ENCODE measurements at regions not wholly inside any gene's neighbourhood (a gene's known extent, or its start where the extent isn't known, plus 50 kb on each side); places are given as distances from the start of the nearest gene placed in this dataset.
"Not testable (repeated sequence)": the region's sequence is repeated elsewhere in the genome, so short reads cannot be mapped to it uniquely, and the experiment has no call there.

GRCh38 chr18:77369644-77370043, 120.0 kb downstream of the GALR1 start:
- DNase-seq (ENCODE audit: low read depth in 4 of 4, low spot score in 1 of 4), result no peak

- DNase-seq (ENCODE audit: low read depth in 4 of 4, low spot score in 1 of 4), result no peak
These were observed 124.2 kb downstream of the GALR1 start for GRCh38 chr18:77373730-77374445.

GRCh38 chr18:77374446-77374805, 124.8 kb downstream of the GALR1 start:
- no peak for DNase-seq (ENCODE audit: low read depth in 4 of 4, low spot score in 1 of 4)

- no peak for DNase-seq (ENCODE audit: low read depth in 4 of 4, low spot score in 1 of 4)
These were observed 126.5 kb downstream of the GALR1 start for GRCh38 chr18:77376043-77376732.

GRCh38 chr18:77376733-77377094, 127.1 kb downstream of the GALR1 start:
- no peak for DNase-seq (ENCODE audit: low read depth in 4 of 4, low spot score in 1 of 4)

GRCh38 chr18:77377813-77378212, 128.2 kb downstream of the GALR1 start:
- no peak for DNase-seq (ENCODE audit: low read depth in 4 of 4, low spot score in 1 of 4)

- no peak for DNase-seq (ENCODE audit: low read depth in 4 of 4, low spot score in 1 of 4)
These were observed 130.4 kb downstream of the GALR1 start for GRCh38 chr18:77379976-77380509.

GRCh38 chr18:77380695-77381094, 131.0 kb downstream of the GALR1 start:
- no peak for DNase-seq (ENCODE audit: low read depth in 4 of 4, low spot score in 1 of 4)

- no peak for DNase-seq (ENCODE audit: low read depth in 4 of 4, low spot score in 1 of 4)
These were observed 142.7 kb downstream of the GALR1 start for GRCh38 chr18:77392321-77392720.

- no peak for DNase-seq (ENCODE audit: low read depth in 4 of 4, low spot score in 1 of 4)
These were observed 143.9 kb downstream of the GALR1 start for GRCh38 chr18:77393519-77393918.

- DNase-seq (ENCODE audit: low read depth in 4 of 4, low spot score in 1 of 4), result no peak
These were observed 146.3 kb downstream of the GALR1 start for GRCh38 chr18:77395953-77396352.

- no peak for DNase-seq (ENCODE audit: low read depth in 4 of 4, low spot score in 1 of 4)
These were observed 147.4 kb downstream of the GALR1 start for GRCh38 chr18:77397056-77397455.

- no peak for DNase-seq (ENCODE audit: low read depth in 4 of 4, low spot score in 1 of 4)
These were observed 148.0 kb downstream of the GALR1 start for GRCh38 chr18:77397617-77398016.

- DNase-seq (ENCODE audit: low read depth in 4 of 4, low spot score in 1 of 4), result no peak
These were observed 150.9 kb downstream of the GALR1 start for GRCh38 chr18:77400561-77400960.

- no peak for DNase-seq (ENCODE audit: low read depth in 4 of 4, low spot score in 1 of 4)
These were observed 151.5 kb downstream of the GALR1 start for GRCh38 chr18:77401173-77401572.

GRCh38 chr18:77403969-77404535, 154.4 kb downstream of the GALR1 start:
- no peak for DNase-seq (ENCODE audit: low read depth in 4 of 4, low spot score in 1 of 4)

- DNase-seq (ENCODE audit: low read depth in 4 of 4, low spot score in 1 of 4), result no peak
These were observed 155.4 kb downstream of the GALR1 start for GRCh38 chr18:77405096-77405495.

- DNase-seq (ENCODE audit: low read depth in 4 of 4, low spot score in 1 of 4), result no peak
These were observed 158.1 kb downstream of the GALR1 start for GRCh38 chr18:77407733-77408132.

- DNase-seq (ENCODE audit: low read depth in 4 of 4, low spot score in 1 of 4), result not testable (repeated sequence)
These were observed 171.9 kb downstream of the GALR1 start for GRCh38 chr18:77421546-77421945.

- DNase-seq (ENCODE audit: low read depth in 4 of 4, low spot score in 1 of 4), result no peak
These were observed 173.6 kb downstream of the GALR1 start for GRCh38 chr18:77422974-77423867.

- DNase-seq (ENCODE audit: low read depth in 4 of 4, low spot score in 1 of 4), result no peak
These were observed 183.4 kb downstream of the GALR1 start for GRCh38 chr18:77433076-77433475.
